Neural crest cell (in vitro differentiated cells): ENCODE measurements at regions not wholly inside any gene's neighbourhood (a gene's known extent, or its start where the extent isn't known, plus 50 kb on each side); places are given as distances from the start of the nearest gene placed in this dataset.
"Not testable (repeated sequence)": the region's sequence is repeated elsewhere in the genome, so short reads cannot be mapped to it uniquely, and the experiment has no call there.

Experiments
- DNase-seq: peaks from one replicate; pipeline ENCODE4 v3.0.0; 2021; ENCODE audit warnings: low read depth, mixed read lengths, low spot score
- H3K27ac Mint-ChIP-seq: one replicate; pipeline ENCODE4 v1.8.0; 2021; ENCODE audit warnings: mild to moderate bottlenecking, mixed read lengths; ENCODE audit not compliant: unreplicated experiment
- H3K27me3 Mint-ChIP-seq: 2 replicates; pipeline ENCODE4 v1.8.0; 2021; ENCODE audit warnings: low read depth, mild to moderate bottlenecking, mixed read lengths
- H3K36me3 Mint-ChIP-seq: 2 replicates; pipeline ENCODE4 v1.8.0; 2021; ENCODE audit warnings: low read depth, mild to moderate bottlenecking, mixed read lengths
- H3K4me1 Mint-ChIP-seq: 2 replicates; pipeline ENCODE4 v1.8.0; 2021; ENCODE audit warnings: mixed read lengths
- H3K4me3 Mint-ChIP-seq: one replicate; pipeline ENCODE4 v1.8.0; 2021; ENCODE audit warnings: mild to moderate bottlenecking, mixed read lengths
- H3K9me3 Mint-ChIP-seq: 2 replicates; pipeline ENCODE4 v1.8.0; 2021; ENCODE audit warnings: mixed read lengths
- CTCF ChIP-seq: fragments of 200-600 bp; sonication (generic); conservative IDR thresholded peaks from 2 replicates; pipeline ENCODE4 v1.5.0; 2021; ENCODE audit warnings: antibody characterized with exemption, mild to moderate bottlenecking

GRCh38 chr10:123359539-123359938 is 205.3 kb downstream of the BUB3 start:
- Mint-ChIP-seq H3K27ac (no peak overlapping the region), H3K4me1 (peaks cover 30% of the 10 kb centered on the region), H3K9me3 (no peaks in the 10 kb centered on the region), H3K27me3 (peaks cover 4% of the 10 kb centered on the region), H3K4me3 (no peak overlapping the region), H3K36me3 (no peaks in the 10 kb centered on the region)
- TF ChIP-seq CTCF: no peak
- DNase-seq: no peak

- Mint-ChIP-seq H3K36me3 (no peaks in the 10 kb centered on the region), H3K4me1 (peaks cover 13% of the 10 kb centered on the region), H3K4me3 (no peak overlapping the region), H3K27me3 (no peaks in the 10 kb centered on the region), H3K27ac (no peak overlapping the region), H3K9me3 (no peaks in the 10 kb centered on the region)
- no peak for DNase-seq
- no peak for TF ChIP-seq CTCF
Measured at GRCh38 chr10:123361832-123362231, 207.6 kb downstream of the BUB3 start.

DNA sequence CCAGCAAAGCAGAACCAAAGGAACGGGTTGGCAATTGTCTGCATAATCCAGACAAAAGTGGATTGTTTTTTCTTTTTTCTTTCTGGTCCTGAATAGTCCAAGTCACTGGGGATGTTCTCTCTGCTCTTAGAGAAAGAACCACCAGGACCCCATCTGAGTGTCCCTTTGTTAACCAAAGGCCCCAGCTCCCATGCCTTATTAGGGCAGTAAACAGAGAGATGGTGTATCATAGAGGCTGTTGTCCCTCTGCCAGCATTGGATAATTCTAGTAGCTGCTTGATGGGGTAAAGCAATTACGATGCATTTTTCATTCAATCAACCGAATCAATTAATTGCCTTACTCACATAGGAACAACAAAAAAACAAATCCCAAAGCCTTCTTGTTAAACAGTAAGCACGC is 213.0 kb downstream of the BUB3 start:
- H3K36me3 Mint-ChIP-seq: no peaks in the 10 kb centered on the region
- H3K9me3 Mint-ChIP-seq: peaks cover 6% of the 10 kb centered on the region
- TF ChIP-seq CTCF: no peak
- no peak overlapping the region for H3K4me3 Mint-ChIP-seq
- no peak for DNase-seq
- H3K27me3 Mint-ChIP-seq: no peaks in the 10 kb centered on the region
- H3K27ac Mint-ChIP-seq: no peak overlapping the region
- H3K4me1 Mint-ChIP-seq: no peaks in the 10 kb centered on the region

- H3K4me3 Mint-ChIP-seq, DNase-seq, H3K27me3 Mint-ChIP-seq, H3K4me1 Mint-ChIP-seq, H3K36me3 Mint-ChIP-seq, H3K27ac Mint-ChIP-seq: not testable (repeated sequence)
- H3K9me3 Mint-ChIP-seq: peaks cover 10% of the 10 kb centered on the region
Measured at GRCh38 chr10:123371626-123372025, 217.4 kb downstream of the BUB3 start.

DNA sequence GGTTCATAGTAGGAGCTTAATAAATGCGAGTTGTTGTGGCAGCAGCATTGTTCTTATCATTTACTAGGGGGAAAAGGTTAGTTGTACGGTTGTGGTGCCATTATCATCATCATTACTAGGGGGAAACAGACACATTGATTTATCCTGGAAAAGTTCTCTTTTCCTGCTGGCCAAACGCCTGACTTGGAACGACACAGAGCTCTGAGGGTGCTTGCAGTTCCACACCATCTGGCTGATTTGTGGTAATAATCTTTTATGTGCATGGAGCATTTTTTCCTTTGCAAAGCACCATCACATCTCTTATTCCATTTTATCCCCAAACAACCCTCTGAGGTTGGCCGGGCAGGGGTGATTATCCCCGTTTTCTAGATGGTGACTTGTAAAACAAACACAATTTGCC is 219.4 kb downstream of the BUB3 start:
- H3K36me3 Mint-ChIP-seq: no peaks in the 10 kb centered on the region
- peaks cover 10% of the 10 kb centered on the region for H3K9me3 Mint-ChIP-seq
- no peak overlapping the region for H3K4me3 Mint-ChIP-seq
- no peaks in the 10 kb centered on the region for H3K27me3 Mint-ChIP-seq
- DNase-seq: no peak
- TF ChIP-seq CTCF: no peak
- no peak overlapping the region for H3K27ac Mint-ChIP-seq
- H3K4me1 Mint-ChIP-seq: no peaks in the 10 kb centered on the region

- Mint-ChIP-seq H3K36me3 (no peaks in the 10 kb centered on the region), H3K27ac (no peak overlapping the region), H3K4me1 (no peaks in the 10 kb centered on the region), H3K27me3 (no peaks in the 10 kb centered on the region), H3K4me3 (no peak overlapping the region), H3K9me3 (peaks cover 10% of the 10 kb centered on the region)
- no peak for DNase-seq
- no peak for TF ChIP-seq CTCF
Measured at GRCh38 chr10:123375097-123375496, 220.9 kb downstream of the BUB3 start.
